Spinal cord (tissue), 9 donors: ENCODE measurements at regions not wholly inside any gene's neighbourhood (a gene's known extent, or its start where the extent isn't known, plus 50 kb on each side); places are given as distances from the start of the nearest gene placed in this dataset.
A peak's percentile ranks its signal among the peaks of the same experiment; 100 is the strongest.

ENCODE experiments used
- DNase-seq, 6 donors: peaks; one replicate each; pipeline versions ENCODE4 v3.0.0 to v3.0.0-alpha.2; 2013 to 2015; ENCODE audit warnings: low spot score in 6 of 6, low read depth in 4 of 6
- H3K27ac ChIP-seq: one replicate; pipeline ENCODE4 v1.5.1; 2013; ENCODE audit warnings: low read depth, low read length, control low read depth
- H3K27me3 ChIP-seq: one replicate; pipeline ENCODE4 v1.6.1; 2013; ENCODE audit warnings: low read length; ENCODE audit not compliant: control insufficient read depth, insufficient read depth
- H3K36me3 ChIP-seq: one replicate; pipeline ENCODE4 v1.6.1; 2013; ENCODE audit warnings: low read length; ENCODE audit not compliant: control insufficient read depth, insufficient read depth
- H3K4me1 ChIP-seq: one replicate; pipeline ENCODE4 v1.6.1; 2013; ENCODE audit warnings: low read length; ENCODE audit not compliant: control insufficient read depth, insufficient read depth
- H3K4me3 ChIP-seq: one replicate; pipeline ENCODE4 v1.5.1; 2013; ENCODE audit warnings: low read depth, low read length, control low read depth
- H3K9me3 ChIP-seq: one replicate; pipeline ENCODE4 v1.6.1; 2013; ENCODE audit warnings: low read length; ENCODE audit not compliant: control insufficient read depth, insufficient read depth
- WGBS: methylation state at CpG from one replicate; pipeline ENCODE4 v1.1.5; 2013; ENCODE audit warnings: missing lambda C conversion rate; ENCODE audit not compliant: insufficient coverage; 5-methylcytosine and 5-hydroxymethylcytosine counted together
- donor health status: healthy.

- Histone ChIP-seq H3K27ac (no peak overlapping the region), H3K27me3 (no peaks in the 10 kb centered on the region), H3K36me3 (no peaks in the 10 kb centered on the region), H3K4me1 (no peaks in the 10 kb centered on the region), H3K9me3 (no peaks in the 10 kb centered on the region), H3K4me3 (no peak overlapping the region)
- WGBS, result 100% methylated on average over 1 of the region's 1 CpG
- no peak for DNase-seq
Observed at GRCh38 chr18:29251681-29252080, 1074.8 kb upstream of the CDH2 start.

GRCh38 chr18:29250843-29251242 lies 1073.9 kb upstream of the CDH2 start:
- no peak overlapping the region for H3K27ac ChIP-seq
- H3K9me3 ChIP-seq, result no peaks in the 10 kb centered on the region
- H3K4me1 ChIP-seq, result no peaks in the 10 kb centered on the region
- no peak for DNase-seq
- H3K27me3 ChIP-seq, result no peaks in the 10 kb centered on the region
- H3K36me3 ChIP-seq, result no peaks in the 10 kb centered on the region
- H3K4me3 ChIP-seq, result no peak overlapping the region

GRCh38 chr18:29250259-29250658 lies 1073.3 kb upstream of the CDH2 start:
- no peaks in the 10 kb centered on the region for H3K9me3 ChIP-seq
- no peak overlapping the region for H3K27ac ChIP-seq

GRCh38 chr18:29248805-29249204 lies 1071.9 kb upstream of the CDH2 start:
- Histone ChIP-seq H3K9me3 (no peaks in the 10 kb centered on the region), H3K4me3 (no peak overlapping the region), H3K27me3 (no peaks in the 10 kb centered on the region), H3K27ac (no peak overlapping the region), H3K4me1 (no peaks in the 10 kb centered on the region), H3K36me3 (no peaks in the 10 kb centered on the region)
- WGBS, result 10% methylated on average over 2 of the region's 2 CpGs
- DNase-seq, result peak in 1 of 6 donors; percentile 20

More at GRCh38 chr18:29250259-29250658, 1073.3 kb upstream of the CDH2 start:
- 90% methylated on average over 3 of the region's 4 CpGs for WGBS
- Histone ChIP-seq H3K27me3 (no peaks in the 10 kb centered on the region), H3K4me3 (no peak overlapping the region), H3K4me1 (no peaks in the 10 kb centered on the region), H3K36me3 (no peaks in the 10 kb centered on the region)
- DNase-seq, result no peak

- 100% methylated on average over 2 of the region's 3 CpGs for WGBS
- Histone ChIP-seq H3K9me3 (no peaks in the 10 kb centered on the region), H3K36me3 (no peaks in the 10 kb centered on the region), H3K4me3 (no peak overlapping the region), H3K27me3 (no peaks in the 10 kb centered on the region), H3K27ac (no peak overlapping the region), H3K4me1 (no peaks in the 10 kb centered on the region)
- no peak for DNase-seq
Observed at GRCh38 chr18:29241199-29241598, 1064.3 kb upstream of the CDH2 start.

DNA sequence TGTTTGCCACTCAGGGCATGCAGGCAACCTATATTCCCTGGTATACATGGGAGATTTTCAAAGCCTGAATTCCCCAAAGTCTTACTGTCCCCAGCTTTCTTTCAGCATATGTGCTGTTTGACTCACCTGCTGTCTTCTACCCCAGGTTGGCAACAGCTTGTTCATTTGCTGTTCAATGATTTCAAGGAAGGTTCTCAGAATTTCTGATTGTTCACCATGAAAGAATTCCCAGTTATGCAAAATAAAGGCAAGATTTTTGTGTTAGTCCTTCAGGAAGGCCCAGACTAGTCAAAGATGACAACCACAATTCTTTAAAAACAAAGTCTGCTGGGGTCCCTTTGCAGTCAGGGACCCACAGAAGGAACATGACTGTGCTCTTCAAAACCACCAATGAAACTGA lies 1057.8 kb upstream of the CDH2 start:
- Histone ChIP-seq H3K4me3 (no peak overlapping the region), H3K27me3 (no peaks in the 10 kb centered on the region), H3K27ac (no peak overlapping the region), H3K4me1 (no peaks in the 10 kb centered on the region), H3K9me3 (no peaks in the 10 kb centered on the region), H3K36me3 (no peaks in the 10 kb centered on the region)
- no peak for DNase-seq

DNA sequence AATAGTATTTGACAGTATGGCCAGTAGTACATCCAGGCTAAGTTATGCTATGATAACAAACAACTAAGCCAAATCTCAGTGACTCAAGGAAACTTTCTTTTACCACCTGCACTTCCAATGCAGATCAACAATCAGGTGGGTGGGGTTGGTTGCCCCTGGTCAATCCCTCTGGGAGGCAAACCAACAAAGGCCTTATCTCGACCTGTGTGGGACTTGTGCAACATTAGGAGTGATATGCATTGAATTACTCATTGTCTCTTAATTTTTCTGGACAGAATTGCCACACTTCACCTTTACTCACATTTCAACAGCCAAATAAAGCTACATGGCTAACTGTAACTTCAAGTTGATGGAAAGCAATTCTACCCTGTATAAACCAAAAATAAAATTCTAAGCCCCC lies 1049.3 kb upstream of the CDH2 start:
- Histone ChIP-seq H3K27ac (no peak overlapping the region), H3K9me3 (no peaks in the 10 kb centered on the region), H3K4me3 (no peak overlapping the region), H3K4me1 (no peaks in the 10 kb centered on the region), H3K36me3 (no peaks in the 10 kb centered on the region), H3K27me3 (no peaks in the 10 kb centered on the region)
- no peak for DNase-seq
- no CpG with 5 or more reads among the region's 1 CpG for WGBS

GRCh38 chr18:29225351-29225750 lies 1048.4 kb upstream of the CDH2 start:
- DNase-seq, result no peak
- H3K9me3 ChIP-seq, result no peaks in the 10 kb centered on the region
- no peak overlapping the region for H3K27ac ChIP-seq
- no peak overlapping the region for H3K4me3 ChIP-seq
- no peaks in the 10 kb centered on the region for H3K36me3 ChIP-seq
- H3K27me3 ChIP-seq, result no peaks in the 10 kb centered on the region
- H3K4me1 ChIP-seq, result no peaks in the 10 kb centered on the region

- WGBS, result no CpG with 5 or more reads among the region's 2 CpGs
- Histone ChIP-seq H3K4me3 (no peak overlapping the region), H3K4me1 (no peaks in the 10 kb centered on the region), H3K27me3 (no peaks in the 10 kb centered on the region), H3K9me3 (no peaks in the 10 kb centered on the region), H3K27ac (no peak overlapping the region), H3K36me3 (no peaks in the 10 kb centered on the region)
- no peak for DNase-seq
Observed at GRCh38 chr18:29218091-29218490, 1041.2 kb upstream of the CDH2 start.

DNA sequence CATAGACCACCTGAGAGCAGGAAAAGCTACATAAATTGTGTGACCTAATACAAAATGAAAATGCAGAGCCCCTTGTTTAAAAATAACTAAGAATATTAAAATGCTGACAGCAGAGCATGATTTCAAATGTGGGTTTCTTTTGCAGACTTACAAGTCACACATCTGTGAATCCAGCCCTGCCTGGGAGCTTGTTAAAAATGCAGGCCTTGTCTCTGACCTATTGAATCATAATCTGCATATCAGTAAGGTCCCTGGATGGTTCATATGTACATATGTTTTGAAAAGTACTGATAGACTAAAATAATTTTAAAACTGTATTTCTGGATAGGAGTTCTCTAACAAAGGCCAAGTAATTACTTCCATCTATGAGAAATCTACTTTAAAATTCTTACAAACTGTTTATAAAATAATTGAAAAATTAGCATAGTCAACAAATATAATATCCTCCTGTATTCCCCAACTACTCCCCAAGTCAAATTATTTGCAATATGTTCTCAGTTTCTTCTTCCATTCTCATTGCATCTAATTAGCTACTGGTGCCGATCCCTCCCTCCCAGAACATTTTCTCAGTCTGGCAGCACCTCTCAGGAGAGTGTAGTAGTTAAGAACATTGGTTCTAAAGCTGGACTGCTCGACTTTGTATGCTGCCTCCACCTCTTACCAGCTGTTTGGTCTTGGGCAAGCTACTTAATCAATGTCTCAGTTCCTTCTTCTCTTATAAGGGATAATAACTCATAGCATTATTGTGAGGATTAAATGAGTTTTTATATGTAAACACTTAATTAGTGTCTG lies 1040.4 kb upstream of the CDH2 start:
- WGBS, result no CpG with 5 or more reads among the region's 2 CpGs

More for the DNA sequence above, 1040.4 kb upstream of the CDH2 start:
- Histone ChIP-seq H3K27me3 (no peaks in the 10 kb centered on the region), H3K4me1 (no peaks in the 10 kb centered on the region), H3K4me3 (no peak overlapping the region), H3K27ac (no peak overlapping the region), H3K9me3 (no peaks in the 10 kb centered on the region), H3K36me3 (no peaks in the 10 kb centered on the region)
- no peak for DNase-seq
